Upper lobe of right lung (tissue), 1 donor: ENCODE measurements at regions not wholly inside any gene's neighbourhood (a gene's known extent, or its start where the extent isn't known, plus 50 kb on each side); places are given as distances from the start of the nearest gene placed in this dataset.

Experiments used
- ATAC-seq: fragments of 200-7000 bp; cut with Tn5 transposase; one replicate; pipeline ENCODE4 v1.9.1; 2020; ENCODE audit warnings: mild to moderate bottlenecking, moderate library complexity
- DNase-seq: peaks from one replicate; pipeline ENCODE4 v3.0.0-alpha.2; 2020
- H3K27ac ChIP-seq: fragments of 200-600 bp; one replicate; pipeline ENCODE4 v1.8.0; 2022
- H3K27me3 ChIP-seq: fragments of 200-600 bp; one replicate; pipeline ENCODE4 v1.8.0; 2022; ENCODE audit warnings: mild to moderate bottlenecking
- H3K36me3 ChIP-seq: fragments of 200-600 bp; one replicate; pipeline ENCODE4 v1.8.0; 2022
- H3K4me1 ChIP-seq: fragments of 200-600 bp; one replicate; pipeline ENCODE4 v1.8.0; 2022
- H3K4me3 ChIP-seq: fragments of 200-600 bp; one replicate; pipeline ENCODE4 v1.8.0; 2022; ENCODE audit warnings: mild to moderate bottlenecking
- H3K9me3 ChIP-seq: fragments of 200-600 bp; one replicate; pipeline ENCODE4 v1.8.0; 2022
- intact Hi-C: fragments of 100-400 bp; cut with DNase I; formaldehyde crosslinking; loops from one replicate; pipeline ENCODE4 v1.11.0; 2022
- TF ChIP-seq, protein P1 (sequence below): fragments of 200-600 bp; IDR thresholded peaks from one replicate; pipeline ENCODE4 v1.8.0; 2022; ENCODE audit warnings: antibody characterized with exemption
- donor health status: DM: no; HTN: yes; CAD: no; lungs with severe emphysema.

DNA sequence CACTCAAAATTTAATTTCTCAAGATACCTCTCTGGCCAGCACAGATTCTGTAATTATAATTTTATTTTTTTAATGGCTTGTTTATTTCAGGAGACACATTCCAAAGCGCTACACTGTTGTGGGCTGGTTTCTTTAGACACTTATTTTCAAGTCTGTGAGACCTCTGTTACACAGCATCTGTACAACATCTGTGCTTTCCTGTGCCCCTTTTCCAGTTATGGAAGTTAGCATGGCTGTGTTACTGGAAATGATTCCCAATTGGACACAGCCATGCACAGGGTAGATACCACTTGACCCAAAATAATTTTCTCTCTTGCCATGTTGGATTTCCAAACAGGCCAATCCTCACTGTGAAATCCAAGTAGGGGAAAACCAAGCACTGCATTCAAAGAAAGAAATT is 172.3 kb upstream of the ADCY1 start:
- intact Hi-C loops = no loop called here
- TF ChIP-seq, protein P1, sequence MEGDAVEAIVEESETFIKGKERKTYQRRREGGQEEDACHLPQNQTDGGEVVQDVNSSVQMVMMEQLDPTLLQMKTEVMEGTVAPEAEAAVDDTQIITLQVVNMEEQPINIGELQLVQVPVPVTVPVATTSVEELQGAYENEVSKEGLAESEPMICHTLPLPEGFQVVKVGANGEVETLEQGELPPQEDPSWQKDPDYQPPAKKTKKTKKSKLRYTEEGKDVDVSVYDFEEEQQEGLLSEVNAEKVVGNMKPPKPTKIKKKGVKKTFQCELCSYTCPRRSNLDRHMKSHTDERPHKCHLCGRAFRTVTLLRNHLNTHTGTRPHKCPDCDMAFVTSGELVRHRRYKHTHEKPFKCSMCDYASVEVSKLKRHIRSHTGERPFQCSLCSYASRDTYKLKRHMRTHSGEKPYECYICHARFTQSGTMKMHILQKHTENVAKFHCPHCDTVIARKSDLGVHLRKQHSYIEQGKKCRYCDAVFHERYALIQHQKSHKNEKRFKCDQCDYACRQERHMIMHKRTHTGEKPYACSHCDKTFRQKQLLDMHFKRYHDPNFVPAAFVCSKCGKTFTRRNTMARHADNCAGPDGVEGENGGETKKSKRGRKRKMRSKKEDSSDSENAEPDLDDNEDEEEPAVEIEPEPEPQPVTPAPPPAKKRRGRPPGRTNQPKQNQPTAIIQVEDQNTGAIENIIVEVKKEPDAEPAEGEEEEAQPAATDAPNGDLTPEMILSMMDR = no peak
- DNase-seq = no peak

DNA sequence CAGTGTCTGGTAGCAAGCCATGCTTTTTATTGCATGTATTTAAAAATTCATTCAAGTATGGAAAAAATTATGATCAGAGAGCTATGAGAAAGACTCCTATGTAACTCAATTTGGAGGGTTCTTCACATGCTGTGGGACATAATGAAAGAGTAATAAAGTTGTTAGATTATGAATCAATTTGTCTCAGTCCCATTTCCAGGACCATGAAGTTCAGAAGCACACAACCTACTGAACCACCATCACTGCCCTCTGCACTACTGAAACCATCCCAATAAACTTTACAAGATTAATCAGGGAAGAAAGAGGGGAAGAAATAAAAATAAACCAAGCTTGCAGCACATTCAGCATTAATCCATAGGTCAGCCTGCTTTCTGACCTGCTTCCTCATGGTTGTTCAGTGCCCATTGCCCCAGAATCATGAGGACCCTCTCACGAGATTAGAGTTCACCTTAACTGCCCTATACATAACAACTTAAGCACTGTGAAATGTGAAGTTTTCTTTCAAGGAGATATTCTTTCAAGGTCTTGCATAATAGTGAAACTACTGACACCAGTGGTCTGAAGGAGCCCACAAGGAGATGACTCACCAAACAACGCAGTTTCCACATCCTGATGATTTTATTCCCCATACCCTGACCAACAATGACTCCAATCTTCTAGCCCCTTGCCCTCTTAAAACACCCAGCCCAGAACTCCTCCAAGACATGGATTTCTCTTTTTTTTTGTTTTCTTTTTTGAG is 171.5 kb upstream of the ADCY1 start:
- H3K4me3 ChIP-seq = no peak overlapping the region
- DNase-seq = no peak
- TF ChIP-seq, protein P1 = no peak
- no peak overlapping the region for H3K27ac ChIP-seq
- H3K4me1 ChIP-seq = no peaks in the 10 kb centered on the region
- no peaks in the 10 kb centered on the region for H3K36me3 ChIP-seq
- H3K9me3 ChIP-seq = no peaks in the 10 kb centered on the region
- H3K27me3 ChIP-seq = no peaks in the 10 kb centered on the region
- intact Hi-C loops = no loop called here
- peak; percentile 51 for ATAC-seq

More for the DNA sequence above, 172.3 kb upstream of the ADCY1 start:
- Histone ChIP-seq H3K4me3 (no peak overlapping the region), H3K36me3 (no peaks in the 10 kb centered on the region), H3K27me3 (no peaks in the 10 kb centered on the region), H3K9me3 (no peaks in the 10 kb centered on the region), H3K27ac (no peak overlapping the region), H3K4me1 (no peaks in the 10 kb centered on the region)
- no peak for ATAC-seq

DNA sequence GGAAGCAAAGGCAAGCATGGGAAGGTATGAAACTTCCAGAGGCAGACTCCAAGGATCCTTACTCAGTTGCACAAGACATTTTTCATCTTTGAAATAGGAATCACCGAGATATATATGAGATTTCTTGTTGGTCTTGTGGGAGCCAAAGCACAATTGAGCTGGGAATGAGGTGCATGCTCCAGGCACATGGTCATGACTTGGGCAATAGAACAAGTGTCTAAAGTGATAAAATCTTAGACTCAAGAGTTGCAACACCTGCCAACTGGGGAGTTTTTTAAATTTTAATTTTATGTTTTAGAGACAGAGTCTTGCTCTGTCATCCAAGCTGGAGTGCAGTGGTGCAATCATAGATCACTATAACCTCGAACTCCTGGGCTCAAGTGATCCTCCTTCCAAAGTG is 169.5 kb upstream of the ADCY1 start:
- TF ChIP-seq, protein P1 = no peak
- intact Hi-C loops = no loop called here
- H3K27ac ChIP-seq = no peak overlapping the region
- no peak overlapping the region for H3K4me3 ChIP-seq
- DNase-seq = no peak
- no peaks in the 10 kb centered on the region for H3K27me3 ChIP-seq
- ATAC-seq = no peak
- no peaks in the 10 kb centered on the region for H3K9me3 ChIP-seq
- no peaks in the 10 kb centered on the region for H3K4me1 ChIP-seq
- H3K36me3 ChIP-seq = no peaks in the 10 kb centered on the region

DNA sequence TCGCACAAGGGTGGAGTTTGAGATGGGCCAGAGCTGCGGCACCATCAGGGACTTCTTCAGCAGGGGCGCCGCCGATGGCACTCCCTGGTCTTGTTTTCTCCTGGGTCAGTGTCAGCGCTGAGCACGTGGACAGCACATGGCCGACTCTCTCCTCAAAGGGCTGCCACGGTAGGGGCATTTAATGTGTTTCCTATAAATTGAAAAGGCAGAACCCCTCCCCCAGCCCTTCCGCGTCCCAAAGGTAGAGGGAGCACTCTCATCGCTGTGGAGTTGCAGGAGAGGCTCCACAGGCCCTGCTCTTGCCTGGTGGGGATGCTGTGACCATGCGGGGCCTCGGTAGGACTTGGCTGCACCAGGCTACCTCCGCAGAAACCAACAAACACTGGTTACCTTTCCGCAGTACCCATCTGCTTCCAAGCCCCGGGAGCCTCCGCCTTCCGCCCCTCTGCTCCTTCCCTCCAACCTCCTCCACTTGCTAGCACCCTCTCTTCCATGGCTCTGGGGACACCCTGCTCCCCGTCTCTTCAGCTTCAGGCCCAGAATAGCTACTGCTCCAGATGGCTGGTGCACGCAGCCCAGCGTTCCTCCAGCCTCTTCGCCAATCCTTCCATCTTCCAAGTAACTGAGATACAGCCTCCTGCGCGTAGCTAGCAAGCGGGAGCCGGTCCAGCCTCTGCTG is 166.3 kb upstream of the ADCY1 start:
- H3K36me3 ChIP-seq = no peaks in the 10 kb centered on the region
- no peaks in the 10 kb centered on the region for H3K4me1 ChIP-seq
- intact Hi-C loops = no loop called here
- no peak overlapping the region for H3K4me3 ChIP-seq
- no peak for DNase-seq
- no peaks in the 10 kb centered on the region for H3K27me3 ChIP-seq
- no peak overlapping the region for H3K27ac ChIP-seq
- ATAC-seq = peak; percentile 22
- TF ChIP-seq, protein P1 = no peak
- H3K9me3 ChIP-seq = no peaks in the 10 kb centered on the region

- ATAC-seq (no peak), DNase-seq (no peak)
- TF ChIP-seq, protein P1 = no peak
- H3K27ac ChIP-seq = no peak overlapping the region
- no peak overlapping the region for H3K4me3 ChIP-seq
- no peaks in the 10 kb centered on the region for H3K9me3 ChIP-seq
- H3K27me3 ChIP-seq = no peaks in the 10 kb centered on the region
- no peaks in the 10 kb centered on the region for H3K4me1 ChIP-seq
- intact Hi-C loops = no loop called here
- no peaks in the 10 kb centered on the region for H3K36me3 ChIP-seq
Measured at GRCh38 chr7:45408409-45408737, 165.8 kb upstream of the ADCY1 start.
